SU-DHL-6 (cell line): ENCODE measurements at regions not wholly inside any gene's neighbourhood (a gene's known extent, or its start where the extent isn't known, plus 50 kb on each side); places are given as distances from the start of the nearest gene placed in this dataset.

Experiments
- CTCF ChIP-seq: fragments of 200-600 bp; sonication (generic); IDR thresholded peaks from one replicate; pipeline ENCODE4 v1.5.1; 2017; ENCODE audit warnings: antibody characterized with exemption, mild to moderate bottlenecking, low read length, moderate library complexity; ENCODE audit not compliant: insufficient read depth, poor library complexity, severe bottlenecking
- EZH2phosphoT487 ChIP-seq: fragments of 200-600 bp; sonication (generic), shearing (Covaris generic); conservative IDR thresholded peaks from 2 replicates; pipeline ENCODE4 v1.6.1; 2018; ENCODE audit warnings: mild to moderate bottlenecking, antibody characterized with exemption, low read length, moderate library complexity, mixed read lengths

GRCh38 chr21:31420988-31421387 is 76.9 kb upstream of the TIAM1 start:
- TF ChIP-seq CTCF (no peak), EZH2phosphoT487 (no peak)
